ENCODE measurements at regions not wholly inside any gene's neighbourhood (a gene's known extent, or its start where the extent isn't known, plus 50 kb on each side); places are given as distances from the start of the nearest gene placed in this dataset.

GRCh38 chr20:50425076-50425475, 85.1 kb upstream of the PTPN1 start:
- no peak for DNase-seq (ENCODE audit: low read depth in 3 of 3)

- no peak for DNase-seq (ENCODE audit: low read depth in 3 of 3)
Observed at GRCh38 chr20:50426866-50427718, 83.1 kb upstream of the PTPN1 start.

GRCh38 chr20:50427719-50428083, 82.5 kb upstream of the PTPN1 start:
- DNase-seq (ENCODE audit: low read depth in 3 of 3), result no peak

GRCh38 chr20:50428097-50428828, 81.9 kb upstream of the PTPN1 start:
- DNase-seq (ENCODE audit: low read depth in 3 of 3), result no peak

GRCh38 chr20:50429412-50429811, 80.8 kb upstream of the PTPN1 start:
- no peak for DNase-seq (ENCODE audit: low read depth in 3 of 3)

- no peak for DNase-seq (ENCODE audit: low read depth in 3 of 3)
Observed at GRCh38 chr20:50431066-50431450, 79.1 kb upstream of the PTPN1 start.

GRCh38 chr20:50433001-50433761, 77.0 kb upstream of the PTPN1 start:
- no peak for DNase-seq (ENCODE audit: low read depth in 3 of 3)

- DNase-seq (ENCODE audit: low read depth in 3 of 3), result no peak
Observed at GRCh38 chr20:50434321-50434652, 75.9 kb upstream of the PTPN1 start.

GRCh38 chr20:50434653-50435396, 75.4 kb upstream of the PTPN1 start:
- no peak for DNase-seq (ENCODE audit: low read depth in 3 of 3)

GRCh38 chr20:50435397-50436051, 74.7 kb upstream of the PTPN1 start:
- DNase-seq (ENCODE audit: low read depth in 3 of 3), result no peak

- no peak for DNase-seq (ENCODE audit: low read depth in 3 of 3)
Observed at GRCh38 chr20:50436052-50436656, 74.0 kb upstream of the PTPN1 start.

- no peak for DNase-seq (ENCODE audit: low read depth in 3 of 3)
Observed at GRCh38 chr20:50436696-50437095, 73.5 kb upstream of the PTPN1 start.

- DNase-seq (ENCODE audit: low read depth in 3 of 3), result peak in 2 of 3 donors; percentile 26 to 57
Observed at GRCh38 chr20:50438986-50439407, 71.2 kb upstream of the PTPN1 start.

GRCh38 chr20:50439539-50440453, 70.4 kb upstream of the PTPN1 start:
- DNase-seq (ENCODE audit: low read depth in 3 of 3), result no peak

- no peak for DNase-seq (ENCODE audit: low read depth in 3 of 3)
Observed at GRCh38 chr20:50442512-50442911, 67.7 kb upstream of the PTPN1 start.

- DNase-seq (ENCODE audit: low read depth in 3 of 3), result no peak
Observed at GRCh38 chr20:50445354-50446151, 64.6 kb upstream of the PTPN1 start.

GRCh38 chr20:50446351-50447101, 63.7 kb upstream of the PTPN1 start:
- no peak for DNase-seq (ENCODE audit: low read depth in 3 of 3)

GRCh38 chr20:50447102-50447804, 62.9 kb upstream of the PTPN1 start:
- DNase-seq (ENCODE audit: low read depth in 3 of 3), result no peak
